PC-3 (cell line): ENCODE measurements at regions not wholly inside any gene's neighbourhood (a gene's known extent, or its start where the extent isn't known, plus 50 kb on each side); places are given as distances from the start of the nearest gene placed in this dataset.

Experiments
- CTCF ChIP-seq: fragments of 300-600 bp; sonication (generic); conservative IDR thresholded peaks from 2 replicates; pipeline ENCODE4 v1.5.1; 2017; ENCODE audit warnings: antibody characterized with exemption, low read depth, mild to moderate bottlenecking, low read length
- EZH2 ChIP-seq: fragments of 300-600 bp; sonication (generic); IDR thresholded peaks from one replicate; pipeline ENCODE4 v1.6.1; 2017; ENCODE audit warnings: antibody characterized with exemption, mild to moderate bottlenecking, low read length; ENCODE audit not compliant: unreplicated experiment
- EZH2phosphoT487 ChIP-seq: fragments of 300-600 bp; sonication (generic); IDR thresholded peaks from 2 replicates; pipeline ENCODE4 v1.6.1; 2018; ENCODE audit warnings: mild to moderate bottlenecking, antibody characterized with exemption, low read length, borderline replicate concordance

GRCh38 chr9:90333226-90333625, 309.4 kb downstream of the DIRAS2 start:
- no peak for TF ChIP-seq CTCF
- no peak for TF ChIP-seq EZH2
- TF ChIP-seq EZH2phosphoT487, result no peak
